ENCODE measurements at regions not wholly inside any gene's neighbourhood (a gene's known extent, or its start where the extent isn't known, plus 50 kb on each side); places are given as distances from the start of the nearest gene placed in this dataset.
A peak's percentile ranks its signal among the peaks of the same experiment; 100 is the strongest.

DNA sequence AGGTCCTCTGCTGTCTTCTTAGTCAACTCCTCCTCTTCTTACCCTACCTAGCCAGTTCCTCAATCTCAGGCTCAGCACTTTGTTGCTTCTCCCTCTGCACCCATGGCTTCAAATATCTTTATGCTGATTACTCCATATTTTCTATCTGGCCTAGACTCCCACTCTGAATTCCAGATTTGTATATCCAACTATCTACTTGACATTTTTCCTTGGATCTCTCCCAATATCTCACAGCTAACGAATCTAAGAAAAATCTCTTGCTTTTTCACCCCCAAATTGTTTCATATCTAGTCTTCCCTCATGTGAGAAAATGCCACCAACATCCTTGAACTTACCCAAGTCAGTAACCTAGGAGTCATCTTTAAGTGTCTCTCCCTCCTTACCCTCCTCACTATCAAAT lies 176.4 kb upstream of the ERCC4 start:
- DNase-seq: no peak

DNA sequence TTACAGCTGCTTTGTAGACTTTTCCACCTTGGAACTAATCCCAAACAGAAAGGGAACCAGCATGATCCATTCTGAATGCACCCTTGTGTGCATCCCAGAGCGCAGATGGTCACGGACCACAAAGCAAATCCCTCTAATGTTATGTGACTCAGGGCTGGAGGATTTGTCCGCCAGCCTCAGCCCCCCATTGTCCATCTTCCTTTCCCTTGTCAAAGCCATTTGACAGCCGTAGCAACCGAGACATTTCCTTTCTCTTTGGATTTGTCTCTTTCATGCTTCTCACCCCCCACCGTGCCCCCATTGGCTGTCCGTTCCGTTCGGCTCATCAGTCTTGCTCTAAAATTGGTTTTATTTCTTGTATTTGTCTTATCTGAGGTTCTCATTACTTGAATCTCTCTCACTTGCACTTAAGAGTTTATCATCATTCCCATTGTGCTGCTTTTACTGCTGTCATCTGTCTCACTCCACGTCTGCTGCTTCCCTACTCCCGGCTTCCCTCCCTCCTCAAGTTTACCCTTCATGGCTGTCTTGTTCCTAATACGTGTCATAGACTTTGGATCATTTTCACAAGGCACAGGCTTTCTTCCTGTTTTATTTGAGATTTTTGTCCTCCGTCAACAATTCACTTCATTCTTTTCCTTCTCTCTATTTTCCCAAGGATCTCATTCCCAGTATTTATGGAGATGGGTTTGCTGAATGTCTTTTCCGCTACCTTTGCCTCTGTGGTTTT lies 163.4 kb upstream of the ERCC4 start:
- no peak for DNase-seq

DNA sequence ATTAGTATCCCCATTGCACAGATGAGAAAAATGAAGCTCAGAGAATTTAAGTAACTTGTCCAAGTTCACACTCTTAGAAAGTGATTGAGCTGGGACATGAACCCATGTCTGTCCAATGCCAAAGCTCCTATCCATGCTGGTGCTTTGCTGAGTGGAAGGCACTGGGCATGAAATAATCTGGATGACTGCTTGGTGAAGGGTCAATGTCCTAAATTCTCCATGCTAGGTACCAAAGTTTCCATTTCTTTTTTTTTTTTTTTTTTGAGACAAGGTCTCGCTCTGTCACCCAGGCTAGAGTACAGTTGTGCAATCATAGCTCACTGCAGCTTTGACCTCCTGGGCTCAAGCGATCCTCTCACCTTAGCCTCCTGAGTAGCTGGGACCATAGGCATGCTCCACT lies 153.6 kb upstream of the ERCC4 start:
- no peak for DNase-seq

DNA sequence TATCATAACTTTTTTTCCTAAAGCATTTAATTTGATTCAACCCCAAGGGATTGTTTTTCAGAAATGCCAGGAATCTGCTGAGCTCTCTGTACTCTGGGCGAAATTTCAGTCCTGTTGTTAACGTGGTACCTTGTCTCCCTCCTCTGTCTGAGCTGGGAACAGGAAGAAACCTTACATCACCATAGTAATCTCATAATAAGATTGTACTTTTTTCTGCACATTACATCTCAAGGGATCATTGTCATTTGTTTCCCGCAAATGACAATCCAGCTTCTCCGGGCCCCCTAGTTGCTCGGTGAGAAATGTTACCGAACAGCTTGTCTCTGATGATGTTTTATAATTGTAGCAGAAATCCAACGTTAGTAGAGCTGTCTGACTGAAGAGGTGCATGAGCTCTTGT lies 152.7 kb upstream of the ERCC4 start:
- no peak for DNase-seq

DNA sequence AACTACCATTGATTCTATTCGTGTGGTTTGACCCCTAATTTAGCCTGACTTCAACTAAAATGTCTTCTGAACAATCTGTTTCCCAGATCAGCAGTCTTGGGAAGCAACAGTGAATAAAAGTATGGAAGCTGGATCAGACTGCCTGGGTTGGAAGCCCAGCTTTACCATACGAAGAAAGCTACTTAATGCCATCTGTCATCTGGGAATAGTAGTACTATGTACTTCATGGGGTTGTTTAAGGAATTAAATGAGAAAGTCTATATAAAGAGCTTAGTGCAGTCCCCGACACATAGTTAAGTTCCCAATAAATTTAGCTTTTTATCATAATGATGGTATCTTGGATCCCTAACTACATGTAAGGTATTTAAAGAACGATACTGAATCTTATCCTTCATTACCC lies 151.5 kb upstream of the ERCC4 start:
- no peak for DNase-seq

DNA sequence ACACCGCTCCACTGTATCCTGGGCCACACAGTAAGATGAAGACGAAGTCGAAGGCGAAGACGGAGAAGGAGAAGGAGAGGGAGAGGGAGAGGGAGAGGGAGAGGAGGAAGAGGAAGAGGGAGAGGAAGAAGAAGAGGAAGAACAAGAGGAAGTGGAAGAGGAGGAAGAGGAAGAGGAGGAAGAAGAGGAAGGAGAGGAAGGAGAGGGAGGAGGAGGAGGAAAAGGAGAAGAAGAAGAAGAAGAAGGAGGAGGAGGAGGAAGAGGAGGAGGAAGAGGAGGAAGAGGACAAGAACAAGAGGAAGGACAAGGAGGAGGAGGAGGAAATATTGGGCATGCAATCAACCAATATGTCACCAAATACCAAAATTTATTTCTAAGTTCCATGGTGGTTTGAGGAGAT lies 149.5 kb upstream of the ERCC4 start:
- no peak for DNase-seq

DNA sequence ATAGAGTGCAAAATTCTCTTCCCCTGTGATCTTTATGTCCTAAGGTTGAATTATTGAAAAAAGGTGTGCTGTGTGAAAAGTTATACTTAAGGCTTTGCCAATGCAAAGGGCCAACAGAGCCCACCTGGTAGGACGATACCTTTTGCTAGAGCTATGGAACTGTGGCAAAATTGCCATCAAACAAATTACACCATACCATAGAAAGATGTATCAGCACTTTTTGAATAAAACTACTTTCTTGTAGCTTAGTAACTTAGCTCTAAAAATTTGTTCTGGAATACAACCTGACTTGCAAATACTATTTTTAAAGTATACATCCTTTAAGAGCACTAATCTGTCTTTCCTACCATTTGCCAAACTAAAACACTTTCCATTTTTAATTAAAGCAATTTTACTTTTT lies 147.2 kb upstream of the ERCC4 start:
- DNase-seq: no peak

DNA sequence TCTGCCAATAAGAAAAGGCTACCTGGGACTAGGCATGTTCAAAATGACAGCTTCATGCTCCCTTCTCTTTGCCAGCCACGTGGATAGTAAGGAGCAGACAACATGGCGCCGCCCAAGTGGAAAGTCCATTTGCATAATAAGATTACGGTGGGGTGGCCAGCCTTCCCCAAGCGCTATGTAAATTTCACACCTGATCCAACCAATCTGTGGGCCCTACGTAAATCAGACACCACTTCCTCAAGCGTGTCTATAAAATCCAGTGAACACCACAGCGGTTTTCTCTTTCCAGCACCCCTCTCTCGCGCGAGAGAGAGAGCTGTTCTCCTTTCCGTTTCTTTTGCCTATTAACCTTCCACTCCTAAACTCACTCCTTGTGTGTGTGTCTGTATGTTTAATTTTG lies 140.3 kb upstream of the ERCC4 start:
- no peak for DNase-seq

DNA sequence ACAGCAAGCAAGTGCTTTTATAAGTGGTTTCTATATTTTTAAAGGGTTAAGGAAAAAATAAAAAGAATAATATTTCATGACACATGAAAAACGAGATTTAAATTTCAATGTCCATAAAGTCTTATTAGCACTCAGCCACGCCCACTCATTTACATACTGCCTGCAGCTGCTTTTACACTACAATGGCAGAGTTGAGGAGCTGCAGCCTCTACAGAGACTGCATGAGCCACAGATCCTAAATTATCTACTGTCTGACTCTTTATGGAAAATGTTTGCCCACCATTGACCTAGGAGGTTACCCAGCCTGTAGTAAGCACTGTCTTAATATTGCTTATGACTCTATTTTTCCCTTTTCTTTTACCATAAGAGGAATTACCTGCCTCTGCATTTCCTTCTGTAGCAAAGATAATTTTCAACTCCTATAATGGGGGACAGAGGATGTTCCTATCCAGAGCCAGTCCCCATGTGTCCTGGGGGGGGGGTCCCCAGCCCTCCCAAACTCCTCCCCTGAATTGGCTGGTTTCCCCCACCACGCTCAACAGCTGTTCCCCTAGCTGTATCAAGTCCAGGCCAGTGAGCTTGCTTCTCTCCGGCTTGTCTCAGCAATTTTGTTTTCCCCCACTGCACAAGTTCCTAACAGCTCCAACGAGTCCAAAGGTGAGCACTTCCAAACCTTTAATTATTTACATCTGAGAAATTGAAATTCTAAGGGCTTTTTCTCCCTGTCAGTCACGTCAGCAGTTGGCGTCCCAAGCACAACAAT lies 139.4 kb upstream of the ERCC4 start:
- DNase-seq: no peak

DNA sequence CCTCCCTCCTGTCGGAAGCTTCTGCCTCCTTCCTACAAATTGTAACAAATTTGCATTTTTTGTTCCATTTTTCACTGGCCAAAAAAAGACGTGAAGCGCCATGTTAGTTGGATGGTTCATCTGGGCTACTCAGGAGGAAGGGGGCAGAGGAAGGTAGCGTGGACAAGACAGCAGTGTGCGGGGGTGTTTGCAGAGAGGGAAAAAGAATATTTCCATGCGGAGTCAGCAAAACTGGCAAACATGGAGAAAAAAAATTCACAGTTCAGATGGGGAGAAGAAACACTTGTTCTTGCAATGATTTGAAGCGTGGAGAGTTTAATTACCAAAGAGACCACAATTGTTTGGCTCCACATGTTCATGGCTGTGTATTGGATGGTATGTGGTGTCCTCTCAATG lies 138.8 kb upstream of the ERCC4 start:
- DNase-seq: no peak

DNA sequence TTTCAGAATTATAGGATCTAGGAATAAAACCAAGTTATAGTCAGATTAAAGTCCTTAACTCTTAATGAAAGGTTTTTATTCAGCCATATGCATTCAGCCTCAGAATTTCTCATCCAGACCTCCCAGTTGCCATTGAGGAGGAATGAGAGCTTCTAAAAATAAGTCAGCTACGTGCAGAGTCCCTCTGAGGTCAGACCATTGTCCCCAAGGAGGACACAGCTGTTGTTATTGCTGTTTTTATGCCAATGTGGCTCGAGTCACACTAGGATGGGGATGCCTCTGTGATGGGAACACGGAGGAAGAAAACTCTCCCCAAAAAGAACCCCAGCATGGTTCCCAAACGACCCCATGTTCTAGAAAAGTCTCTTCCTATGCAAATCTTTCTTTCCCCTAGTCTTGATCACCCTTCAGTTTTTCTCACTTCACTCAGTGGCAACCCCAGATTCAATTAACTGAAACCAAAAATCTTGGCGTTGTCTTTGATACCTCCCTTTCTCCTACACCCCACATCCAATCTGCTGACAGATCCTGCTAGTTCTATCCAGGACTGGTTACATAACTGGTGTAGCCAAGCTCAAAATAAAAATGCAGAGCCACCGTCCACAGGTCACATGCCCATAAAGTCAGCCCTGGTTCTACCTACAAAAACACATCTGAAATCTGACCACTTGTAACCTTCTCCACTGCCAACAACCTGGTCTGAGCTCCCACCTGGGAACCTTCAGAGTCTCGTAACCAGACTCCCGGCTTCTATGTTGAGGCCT lies 138.2 kb upstream of the ERCC4 start:
- no peak for DNase-seq

DNA sequence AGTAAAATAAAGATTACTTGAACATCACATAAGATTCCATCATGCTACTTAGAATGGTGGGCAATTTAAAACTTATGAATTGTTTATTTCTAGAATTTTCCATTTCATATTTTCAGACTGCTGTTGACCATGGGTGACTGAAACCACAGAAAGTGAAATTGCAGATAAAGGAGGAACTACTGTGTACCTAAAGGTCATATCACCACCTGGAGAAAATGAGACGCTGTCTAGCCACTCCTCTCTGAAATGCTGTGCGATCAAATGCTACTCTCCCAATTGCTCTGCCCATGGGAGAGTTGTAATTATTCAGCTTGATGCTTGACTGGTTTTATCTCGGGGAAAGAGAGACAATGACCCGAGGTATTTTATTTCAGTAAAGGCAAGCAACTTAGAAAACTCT lies 128.9 kb upstream of the ERCC4 start:
- no peak for DNase-seq

DNA sequence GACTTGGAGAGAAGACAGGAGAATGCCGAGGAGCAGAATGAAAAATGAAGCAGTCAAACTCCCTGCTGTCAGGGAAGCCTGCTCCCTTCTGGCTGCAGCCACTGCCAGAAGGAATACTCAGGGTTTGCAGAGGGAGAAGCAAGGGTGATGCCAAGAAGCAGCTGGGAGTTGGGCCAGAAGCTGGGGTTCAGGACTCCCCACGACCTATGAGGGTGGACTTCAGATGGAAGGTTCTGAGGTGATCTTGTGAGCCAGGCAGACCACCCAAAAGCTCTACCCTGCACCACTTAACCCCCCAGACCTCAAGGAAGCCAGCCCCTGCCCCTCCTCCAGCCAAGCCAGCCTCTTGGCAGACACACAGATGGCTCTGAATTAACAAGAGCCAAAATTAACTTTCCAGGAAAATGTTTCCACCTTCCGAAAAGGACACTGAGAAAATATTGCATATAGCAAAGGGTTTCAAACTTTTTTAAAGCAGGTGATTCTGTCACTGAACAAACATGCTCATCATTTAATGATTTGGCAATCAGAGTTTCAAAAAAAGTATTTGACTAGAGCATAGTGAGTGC lies 126.0 kb upstream of the ERCC4 start:
- no peak for DNase-seq

DNA sequence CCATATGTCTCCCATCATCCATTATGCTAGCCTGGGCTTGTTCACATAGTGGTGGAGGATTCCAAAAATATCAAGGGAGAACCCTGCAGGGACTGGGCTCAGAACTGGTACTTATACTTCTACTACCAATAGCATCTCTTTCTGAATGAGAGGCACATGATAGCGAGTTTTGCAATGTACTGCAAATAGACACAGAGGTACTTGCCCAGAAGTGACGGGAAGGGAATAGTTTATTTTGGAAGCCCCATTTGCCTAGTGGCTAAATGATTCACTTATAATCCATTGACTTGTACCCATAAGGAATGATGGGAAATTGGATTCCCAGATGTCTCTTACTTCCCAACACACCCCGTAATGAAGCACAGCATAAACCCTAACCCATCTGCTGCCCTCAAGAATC lies 124.8 kb upstream of the ERCC4 start:
- no peak for DNase-seq

DNA sequence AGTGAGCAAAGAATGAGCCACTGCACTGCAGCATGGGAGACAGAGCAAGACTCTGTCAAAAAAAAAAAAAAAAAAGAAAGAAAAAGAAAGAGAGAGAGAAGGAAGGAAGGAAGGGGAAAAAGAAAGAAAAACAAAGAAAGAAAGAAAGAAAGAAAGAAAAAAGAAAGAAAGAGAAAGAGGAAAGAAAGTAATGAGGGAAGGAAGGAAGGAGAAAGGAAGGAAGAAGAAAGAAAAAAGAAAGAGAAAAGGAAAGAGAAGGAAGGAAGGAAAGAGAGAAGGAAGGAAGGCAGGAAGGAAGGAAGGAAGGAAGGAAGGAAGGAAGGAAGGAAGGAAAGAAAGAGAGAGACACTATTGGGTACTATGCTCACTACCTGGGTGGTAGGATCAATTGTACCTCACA lies 122.2 kb upstream of the ERCC4 start:
- DNase-seq: no peak

DNA sequence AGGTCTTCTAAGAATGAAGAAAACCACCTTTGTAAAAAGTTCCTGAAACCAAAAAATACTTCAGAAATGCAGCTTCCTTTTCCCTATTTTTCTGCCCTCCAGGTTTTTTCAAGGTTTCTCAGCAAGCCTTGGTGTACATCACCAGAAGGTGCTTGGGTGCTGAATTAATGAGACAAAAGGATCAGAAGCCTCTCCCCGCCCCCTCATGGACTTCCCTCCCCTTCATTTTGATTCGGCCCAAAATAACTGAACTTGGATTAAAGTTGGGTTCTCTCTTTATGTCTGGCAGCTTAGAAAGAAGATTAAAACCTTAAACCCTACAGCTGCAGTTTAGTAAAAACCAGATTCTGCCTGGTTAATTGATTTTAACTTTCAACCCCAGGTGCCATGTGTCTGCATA lies 121.7 kb upstream of the ERCC4 start:
- DNase-seq: no peak

DNA sequence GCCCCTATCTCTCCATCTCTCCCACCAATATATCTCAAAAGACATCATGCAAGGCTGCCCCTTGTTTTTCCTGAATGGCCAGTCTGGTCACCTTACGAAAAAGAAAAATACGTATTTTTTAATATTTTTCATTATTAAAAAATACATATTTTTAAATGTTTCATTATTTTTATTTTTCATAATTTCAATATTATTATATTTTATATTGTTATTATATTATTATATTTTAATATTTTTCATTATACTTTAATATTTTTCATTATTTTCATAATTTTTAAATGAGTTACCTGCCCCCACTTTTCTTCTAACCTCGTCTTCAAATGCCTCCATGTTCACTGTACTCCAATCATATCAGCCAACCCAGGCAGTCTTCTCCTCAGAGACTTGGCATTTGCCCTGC lies 116.0 kb upstream of the ERCC4 start:
- no peak for DNase-seq

DNA sequence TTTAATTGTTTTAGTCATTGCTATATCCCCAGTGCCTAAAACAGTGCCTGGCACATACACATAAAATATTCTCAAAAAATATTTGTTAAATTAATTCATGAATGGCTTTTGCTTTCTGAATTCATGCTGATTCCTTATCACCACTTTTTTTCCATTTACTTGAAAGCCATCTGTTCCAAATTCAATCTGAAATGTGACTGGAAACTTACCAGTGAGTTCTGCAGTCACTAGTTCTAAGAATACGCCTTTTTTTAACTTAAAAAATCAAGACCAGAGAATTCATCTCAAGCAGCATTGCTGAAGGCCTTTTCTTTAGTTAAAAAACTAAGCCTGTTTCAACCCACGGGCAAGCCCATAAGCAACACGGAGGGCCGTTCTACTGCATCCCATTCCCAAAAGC lies 114.0 kb upstream of the ERCC4 start:
- DNase-seq: no peak

DNA sequence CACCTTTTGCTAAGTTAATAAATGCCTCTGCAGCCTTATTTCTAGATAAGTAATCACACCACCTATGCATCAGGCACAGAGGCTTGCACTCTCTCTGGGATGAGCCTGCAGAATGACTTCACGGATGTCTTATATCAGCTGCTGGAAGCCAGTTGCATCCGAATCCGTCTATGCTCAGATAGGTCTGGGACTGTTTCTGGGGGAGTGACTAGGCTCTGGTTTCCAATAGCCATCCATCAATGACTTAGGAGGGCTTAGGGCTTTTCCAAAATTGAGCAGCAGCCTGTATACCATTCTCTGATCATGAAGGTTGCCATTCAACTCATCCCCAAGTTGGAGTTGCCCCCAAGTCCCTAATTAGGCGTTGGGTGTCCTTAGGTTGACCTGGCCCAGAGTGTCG lies 113.3 kb upstream of the ERCC4 start:
- DNase-seq: no peak

DNA sequence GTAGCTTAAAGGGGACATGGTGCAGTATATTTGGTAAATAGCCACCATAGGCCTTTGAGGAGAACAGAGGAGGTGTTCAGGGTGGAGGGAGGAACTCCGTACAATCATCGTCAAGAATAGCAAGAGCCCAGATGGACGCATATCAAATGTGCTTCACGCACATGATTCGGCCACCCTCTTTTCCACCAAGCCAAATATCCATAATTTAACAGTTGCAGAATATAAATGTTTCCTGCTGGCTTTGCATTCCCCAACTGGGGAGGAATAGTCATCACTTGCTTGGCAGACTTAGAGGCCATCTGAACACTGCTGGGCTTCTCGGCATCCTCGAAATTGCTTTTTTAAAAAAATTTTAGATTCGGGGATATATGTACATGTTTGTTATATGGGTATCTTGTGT lies 111.9 kb upstream of the ERCC4 start:
- DNase-seq: peak; percentile 14

DNA sequence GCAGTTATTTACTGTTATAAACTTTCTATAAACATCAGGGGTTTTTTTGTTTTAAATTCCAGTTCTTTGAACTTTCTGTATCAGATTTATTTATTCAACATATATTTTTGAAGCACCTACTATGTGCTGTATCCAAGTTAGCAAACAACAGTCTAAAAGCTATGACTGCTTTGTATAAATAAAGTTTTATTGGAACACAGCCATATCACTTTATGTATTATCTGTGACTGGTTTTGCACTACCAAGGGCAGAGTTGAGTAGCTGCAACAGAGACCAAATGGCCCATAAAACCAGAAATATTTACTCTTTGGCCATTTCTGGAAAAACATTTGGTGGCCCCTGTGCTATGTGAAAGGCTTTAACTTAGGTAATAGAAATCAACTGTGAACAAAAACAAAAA lies 110.2 kb upstream of the ERCC4 start:
- no peak for DNase-seq

DNA sequence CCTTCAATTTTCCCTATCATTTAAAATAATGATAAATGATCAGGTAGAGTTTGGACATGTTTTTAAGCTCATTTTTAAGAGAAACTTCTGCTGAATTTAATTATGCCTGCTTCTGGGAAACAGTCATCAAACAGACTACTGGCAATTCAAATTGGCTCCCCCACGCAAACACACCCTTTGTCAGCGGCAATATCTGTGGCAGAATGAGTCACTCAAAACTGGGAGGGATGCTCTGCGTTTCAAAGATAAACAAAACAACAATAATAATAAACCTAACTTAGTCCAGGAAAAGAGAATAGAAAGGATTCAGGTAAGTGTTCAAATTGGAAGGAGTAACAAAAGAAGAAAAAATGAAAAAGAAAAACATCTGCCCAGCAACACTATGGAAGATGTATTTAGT lies 108.1 kb upstream of the ERCC4 start:
- no peak for DNase-seq

DNA sequence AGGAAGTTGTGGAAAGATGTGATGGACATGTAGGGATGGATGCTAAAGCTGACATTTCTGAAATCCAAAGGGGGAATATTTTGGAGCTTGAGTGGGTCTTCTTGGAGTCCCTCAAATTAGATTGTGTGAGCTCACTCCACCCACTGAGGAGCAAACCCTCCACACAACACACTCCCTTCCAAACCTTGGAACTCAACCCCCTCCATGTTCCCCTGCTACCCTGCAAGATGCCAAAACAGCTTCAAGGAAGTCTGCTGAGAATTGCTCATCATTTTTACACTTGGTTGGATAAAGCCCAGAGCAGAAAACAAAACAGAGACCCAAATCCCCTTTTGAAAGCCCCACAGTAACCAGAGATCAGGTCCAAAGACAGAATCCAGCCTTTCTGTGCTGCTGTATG lies 103.3 kb upstream of the ERCC4 start:
- peak; percentile 6 for DNase-seq

DNA sequence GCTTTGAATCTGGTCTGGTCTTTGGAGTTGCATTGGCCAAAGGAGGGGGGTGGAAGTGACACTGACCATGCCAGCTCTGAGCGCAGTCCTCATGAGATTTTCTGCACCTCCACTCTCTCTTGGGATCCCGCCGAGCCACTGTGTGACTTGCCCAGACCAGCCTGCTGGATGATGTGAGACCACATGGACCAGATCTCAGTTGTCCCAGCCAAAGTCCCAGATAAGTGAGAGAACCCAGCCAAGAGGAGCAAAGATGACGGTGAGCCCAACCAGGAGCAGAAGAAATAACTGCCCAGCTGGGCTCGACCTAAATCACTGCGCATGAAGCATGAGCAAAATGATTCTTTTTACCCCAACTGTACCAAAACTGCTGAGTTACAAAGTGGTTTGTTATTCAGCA lies 96.5 kb upstream of the ERCC4 start:
- DNase-seq: no peak
